Tibial nerve (tissue), 3 donors: ENCODE measurements at regions not wholly inside any gene's neighbourhood (a gene's known extent, or its start where the extent isn't known, plus 50 kb on each side); places are given as distances from the start of the nearest gene placed in this dataset.

ENCODE experiments used
- CTCF ChIP-seq, 5 experiments: fragments of 200-600 bp in 3 of 5; fragments of 450-650 bp in 2 of 5; sonication (generic) in 3 of 5; IDR thresholded peaks; one replicate each; pipeline ENCODE4 v1.5.1; 2016 to 2019; ENCODE audit warnings: antibody characterized with exemption in 5 of 5, mild to moderate bottlenecking in 3 of 5, moderate library complexity in 2 of 5
- POLR2A ChIP-seq, 2 donors: fragments of 450-650 bp; IDR thresholded peaks; one replicate each; pipeline ENCODE4 v1.6.1; 2017; ENCODE audit warnings: antibody characterized with exemption in 2 of 2, mild to moderate bottlenecking in 2 of 2, moderate library complexity in 2 of 2

GRCh38 chr1:234763367-234763766, 153.4 kb upstream of the IRF2BP2 start:
- TF ChIP-seq POLR2A (IDR thresholded peaks at IDR 0.05) = no peak
- no peak for TF ChIP-seq CTCF (IDR thresholded peaks at IDR 0.05)
